ENCODE measurements at regions not wholly inside any gene's neighbourhood (a gene's known extent, or its start where the extent isn't known, plus 50 kb on each side); places are given as distances from the start of the nearest gene placed in this dataset.

- TF ChIP-seq POLR2A (IDR thresholded peaks at IDR 0.05): no peak
- TF ChIP-seq, protein P1, sequence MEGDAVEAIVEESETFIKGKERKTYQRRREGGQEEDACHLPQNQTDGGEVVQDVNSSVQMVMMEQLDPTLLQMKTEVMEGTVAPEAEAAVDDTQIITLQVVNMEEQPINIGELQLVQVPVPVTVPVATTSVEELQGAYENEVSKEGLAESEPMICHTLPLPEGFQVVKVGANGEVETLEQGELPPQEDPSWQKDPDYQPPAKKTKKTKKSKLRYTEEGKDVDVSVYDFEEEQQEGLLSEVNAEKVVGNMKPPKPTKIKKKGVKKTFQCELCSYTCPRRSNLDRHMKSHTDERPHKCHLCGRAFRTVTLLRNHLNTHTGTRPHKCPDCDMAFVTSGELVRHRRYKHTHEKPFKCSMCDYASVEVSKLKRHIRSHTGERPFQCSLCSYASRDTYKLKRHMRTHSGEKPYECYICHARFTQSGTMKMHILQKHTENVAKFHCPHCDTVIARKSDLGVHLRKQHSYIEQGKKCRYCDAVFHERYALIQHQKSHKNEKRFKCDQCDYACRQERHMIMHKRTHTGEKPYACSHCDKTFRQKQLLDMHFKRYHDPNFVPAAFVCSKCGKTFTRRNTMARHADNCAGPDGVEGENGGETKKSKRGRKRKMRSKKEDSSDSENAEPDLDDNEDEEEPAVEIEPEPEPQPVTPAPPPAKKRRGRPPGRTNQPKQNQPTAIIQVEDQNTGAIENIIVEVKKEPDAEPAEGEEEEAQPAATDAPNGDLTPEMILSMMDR (IDR thresholded peaks at IDR 0.05 in 4 of 5, conservative IDR thresholded peaks at IDR 0.05 in 1 of 5): no peak
Measured at GRCh38 chr2:65765376-65765775, 333.0 kb upstream of the SPRED2 start.
